Putamen (tissue), 1 donor: ENCODE measurements at regions not wholly inside any gene's neighbourhood (a gene's known extent, or its start where the extent isn't known, plus 50 kb on each side); places are given as distances from the start of the nearest gene placed in this dataset.
A peak's percentile ranks its signal among the peaks of the same experiment; 100 is the strongest.

Experiments used
- DNase-seq: peaks from one replicate; pipeline ENCODE4 v3.0.0-alpha.2; 2016; ENCODE audit warnings: low spot score

DNA sequence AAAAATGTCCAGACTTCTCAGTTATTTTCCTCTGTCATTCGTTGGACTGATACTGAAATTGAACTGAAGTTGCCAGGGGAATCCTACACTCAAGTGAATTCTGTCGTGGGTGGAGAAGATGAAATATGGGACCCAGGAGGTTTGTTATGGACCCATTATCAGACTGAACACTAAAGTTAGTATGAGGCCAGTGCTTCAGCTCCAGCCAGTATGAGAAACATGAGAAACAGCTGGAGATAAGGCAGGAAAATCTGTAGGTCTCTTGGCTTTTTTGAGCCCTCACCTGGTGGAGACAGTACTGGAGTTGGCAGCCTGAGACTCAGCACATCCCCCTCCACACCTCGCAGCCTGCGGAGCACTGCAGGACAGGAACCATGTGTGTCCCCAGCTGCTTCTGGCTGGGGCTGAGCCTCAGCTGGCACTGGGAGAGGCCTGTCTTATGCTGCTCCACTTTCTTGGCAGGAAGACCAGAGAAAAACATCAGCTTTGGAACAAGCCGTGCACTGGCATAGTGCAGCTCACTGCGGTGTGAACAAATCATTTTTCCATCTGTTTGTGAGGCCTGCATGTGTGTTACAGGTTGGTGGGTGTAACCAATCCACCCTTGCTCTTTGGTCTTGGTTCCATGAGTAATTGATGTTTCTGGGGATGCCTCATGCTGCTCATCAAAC, 641.0 kb downstream of the FGF9 start:
- DNase-seq, result no peak

DNA sequence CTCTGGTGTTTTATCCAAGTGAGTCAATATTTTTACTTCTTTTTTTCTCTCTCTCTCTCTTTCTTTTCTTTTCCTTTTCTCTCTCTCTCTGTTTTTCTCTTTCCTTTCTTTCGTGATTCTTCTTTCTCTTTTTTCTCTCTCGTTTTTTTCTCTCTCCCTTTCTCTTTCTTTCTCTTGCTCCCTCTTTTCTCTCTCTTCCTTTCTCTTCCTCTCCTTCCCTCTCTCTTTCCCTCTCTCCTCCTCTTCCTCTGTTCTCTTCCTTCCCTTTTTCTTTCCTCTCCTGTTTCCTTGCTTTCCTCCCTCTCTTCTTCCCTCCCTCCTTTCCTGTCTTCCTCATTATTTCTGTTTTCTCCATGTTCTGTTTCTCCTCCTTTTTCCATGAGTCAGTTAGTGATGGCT, 641.5 kb downstream of the FGF9 start:
- no peak for DNase-seq

DNA sequence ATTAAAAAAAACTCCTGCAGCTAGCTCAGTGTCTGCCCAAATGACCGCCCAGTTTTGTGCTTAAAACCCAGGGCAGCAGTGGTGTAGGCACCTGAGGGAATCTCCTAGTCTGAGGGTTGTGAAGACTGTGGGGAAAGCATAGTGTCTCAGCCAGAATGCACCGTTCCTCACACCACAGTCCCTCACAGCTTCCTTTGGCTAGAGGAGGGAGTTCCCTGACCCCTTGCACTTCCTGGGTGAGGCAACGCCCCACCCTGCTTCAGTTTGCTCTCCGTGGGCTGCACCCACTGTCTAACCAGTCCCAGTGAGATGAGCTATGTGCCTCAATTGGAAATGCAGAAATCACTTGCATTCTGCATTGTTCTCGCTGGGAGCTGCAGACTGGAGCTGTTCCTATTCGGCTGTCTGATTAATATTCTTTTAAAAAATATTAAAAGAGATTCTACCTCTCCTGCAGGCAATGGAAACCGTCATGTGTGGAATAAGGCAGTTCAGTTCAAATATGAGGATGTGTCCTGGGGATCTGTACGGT, 645.7 kb downstream of the FGF9 start:
- DNase-seq, result peak; percentile 16

DNA sequence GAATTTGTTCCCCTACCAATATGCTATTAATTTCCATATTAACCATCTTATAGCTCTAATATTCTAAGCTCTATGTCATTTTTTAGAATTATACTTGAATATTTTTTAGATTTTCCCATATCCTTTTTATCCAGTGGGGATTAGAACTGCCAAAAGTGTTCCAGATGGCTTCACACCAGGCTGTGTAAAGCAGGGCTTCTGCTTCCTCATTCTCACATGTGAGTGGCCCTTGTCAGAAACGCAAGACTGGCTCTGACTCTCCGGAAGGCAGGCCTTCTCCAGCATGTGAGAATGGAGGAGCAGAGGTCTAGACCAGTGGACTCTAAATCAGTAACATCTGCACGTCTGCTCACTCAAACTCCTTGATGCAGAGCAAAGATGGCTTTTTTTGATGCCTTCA, 650.1 kb downstream of the FGF9 start:
- DNase-seq, result no peak

DNA sequence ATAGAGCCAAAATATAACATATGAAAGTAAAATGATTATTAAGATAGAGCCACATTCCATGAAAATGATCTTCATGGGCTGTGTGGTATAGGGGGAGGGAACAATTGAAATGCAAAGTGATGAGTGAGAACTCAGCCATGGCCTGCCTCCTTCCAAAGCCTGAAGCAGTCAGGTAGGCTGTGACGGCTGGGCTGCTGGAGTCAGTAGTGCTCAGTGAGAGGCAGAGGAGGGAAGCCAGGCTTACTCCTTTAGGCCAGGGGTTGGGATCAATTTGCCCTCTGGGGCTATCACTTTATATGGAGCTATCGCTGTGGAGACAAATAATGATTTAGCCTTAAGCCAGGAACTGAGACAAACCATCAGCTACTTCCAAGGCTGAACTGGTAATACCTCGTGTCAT, 654.9 kb downstream of the FGF9 start:
- DNase-seq, result no peak

DNA sequence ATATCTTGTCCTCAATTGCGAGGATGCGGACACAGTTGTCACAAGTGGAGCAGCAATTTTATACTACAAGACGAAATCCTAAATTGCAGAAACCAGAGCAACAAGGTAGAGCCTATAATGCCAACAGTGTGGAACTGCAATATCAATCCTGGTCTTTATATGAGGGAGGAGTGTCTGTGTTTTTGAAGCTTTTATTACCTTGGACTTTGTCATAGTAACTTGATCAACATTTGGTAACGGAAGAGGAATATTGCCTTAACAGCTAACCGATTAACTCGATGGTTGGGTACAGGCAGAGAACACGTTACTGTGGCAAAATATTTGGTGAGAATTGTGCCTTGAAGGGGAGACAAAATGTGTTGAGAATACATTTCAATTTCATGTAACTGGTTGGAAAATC, 661.5 kb downstream of the FGF9 start:
- DNase-seq, result no peak

DNA sequence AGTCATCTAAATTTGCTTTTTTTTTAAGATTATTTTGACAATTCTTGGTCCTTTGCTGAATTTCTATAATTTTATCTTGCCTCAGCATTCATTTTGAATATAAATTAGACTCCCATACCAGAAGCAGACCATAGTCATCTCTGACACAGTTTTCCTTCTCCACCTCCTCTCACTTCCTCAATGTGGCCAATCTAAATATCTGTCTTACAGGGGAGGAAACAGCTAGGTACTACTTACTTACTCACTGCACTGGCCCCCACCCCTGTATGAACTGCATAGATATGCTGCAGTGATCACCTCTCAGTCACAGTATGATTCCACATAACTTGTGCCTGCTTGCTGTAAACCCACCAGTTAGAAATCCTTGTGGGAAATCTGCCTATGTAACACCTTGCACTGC, 665.6 kb downstream of the FGF9 start:
- no peak for DNase-seq

DNA sequence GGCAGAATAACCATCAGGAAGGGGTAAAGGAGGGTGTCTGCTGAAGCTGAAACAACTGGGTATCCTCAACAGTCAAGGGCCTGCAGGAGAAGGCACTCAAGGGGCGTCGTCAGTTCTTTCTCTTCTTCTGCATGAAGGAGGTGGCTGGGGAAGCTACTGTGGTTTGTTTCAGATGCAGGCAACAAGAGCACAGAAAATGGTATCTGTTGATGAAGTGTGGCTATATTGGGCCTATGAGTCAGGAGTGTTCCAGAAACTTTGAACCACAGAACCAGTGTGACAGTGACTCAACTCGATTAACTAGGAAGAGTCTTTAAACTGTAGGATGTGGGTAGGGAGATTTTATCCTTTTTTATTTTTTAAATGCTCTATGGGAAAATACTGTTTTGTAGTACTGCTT, 686.3 kb downstream of the FGF9 start:
- no peak for DNase-seq

DNA sequence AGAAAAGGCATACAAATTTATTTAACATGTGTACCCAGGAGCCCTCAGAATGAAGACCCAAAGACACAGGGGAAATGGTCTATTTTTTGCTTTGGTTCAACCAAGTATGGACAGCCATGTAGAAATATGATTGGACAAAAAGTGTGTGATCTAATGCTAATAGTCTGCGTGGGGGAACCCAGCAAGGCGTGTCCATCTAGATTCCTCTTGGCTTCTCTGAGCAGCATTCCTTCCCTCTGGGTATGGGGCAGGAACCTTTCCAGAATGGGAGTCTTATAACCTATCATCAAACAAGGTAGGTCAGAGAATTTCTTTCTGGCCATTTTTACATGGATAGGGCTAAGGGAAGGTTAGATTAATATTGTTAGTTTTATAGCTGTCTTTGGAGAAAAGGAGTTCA, 698.2 kb downstream of the FGF9 start:
- no peak for DNase-seq

DNA sequence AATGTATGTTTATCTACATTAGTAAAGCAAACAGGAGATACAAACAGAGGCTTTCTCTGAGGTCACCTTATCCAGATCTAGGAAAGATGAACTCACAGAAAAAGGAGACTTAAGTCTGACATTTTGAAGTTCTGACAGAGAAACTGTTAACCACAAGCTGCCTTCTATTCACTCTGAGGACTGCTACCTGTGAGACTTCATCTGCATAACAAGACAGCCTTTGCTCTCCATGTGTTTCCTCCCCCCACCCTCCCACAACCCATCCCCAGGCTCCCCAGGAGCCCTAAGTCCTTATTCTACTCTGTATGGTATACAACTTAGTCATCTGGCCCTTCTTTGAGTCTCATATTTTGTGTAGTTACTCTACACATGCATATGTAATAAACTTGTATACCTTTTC, 699.0 kb downstream of the FGF9 start:
- DNase-seq, result no peak

DNA sequence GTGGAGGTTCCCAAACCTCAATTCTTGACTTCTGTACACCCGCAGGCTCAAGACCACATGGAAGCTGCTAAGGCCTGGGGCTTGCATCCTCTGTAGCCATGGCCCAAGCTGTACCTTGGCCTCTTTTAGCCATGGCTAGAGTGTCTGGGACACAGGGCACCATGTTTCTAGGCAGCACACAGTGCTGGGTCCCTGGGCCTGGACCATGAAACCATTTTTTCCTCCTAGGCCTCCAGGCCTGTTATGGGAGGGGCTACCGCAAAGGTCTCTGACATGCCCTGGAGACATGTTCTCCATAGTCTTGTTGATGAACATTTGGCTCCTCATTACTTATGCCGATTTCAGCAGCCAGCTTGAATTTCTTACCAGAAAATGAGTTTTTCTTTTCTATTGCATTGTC, 701.4 kb downstream of the FGF9 start:
- DNase-seq, result no peak

DNA sequence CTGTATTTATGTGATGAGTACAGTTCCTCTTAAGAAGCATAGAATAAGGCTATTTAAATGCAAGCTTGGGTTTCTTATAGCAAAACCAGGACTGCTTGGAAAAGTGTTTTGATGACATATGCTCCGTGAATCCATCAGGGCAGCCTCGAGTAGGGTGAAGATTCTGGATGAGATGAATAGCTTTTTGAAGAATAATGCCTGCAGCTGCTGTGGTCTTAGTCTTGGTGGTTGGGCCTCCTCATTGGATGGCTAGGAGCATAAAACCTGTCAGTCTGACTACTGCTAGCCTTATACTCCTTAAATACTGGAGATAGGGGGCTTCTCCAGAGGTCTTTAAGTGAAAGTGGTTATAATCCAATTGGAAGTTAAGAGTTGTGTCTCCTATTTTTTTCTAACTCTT, 704.3 kb downstream of the FGF9 start:
- no peak for DNase-seq

DNA sequence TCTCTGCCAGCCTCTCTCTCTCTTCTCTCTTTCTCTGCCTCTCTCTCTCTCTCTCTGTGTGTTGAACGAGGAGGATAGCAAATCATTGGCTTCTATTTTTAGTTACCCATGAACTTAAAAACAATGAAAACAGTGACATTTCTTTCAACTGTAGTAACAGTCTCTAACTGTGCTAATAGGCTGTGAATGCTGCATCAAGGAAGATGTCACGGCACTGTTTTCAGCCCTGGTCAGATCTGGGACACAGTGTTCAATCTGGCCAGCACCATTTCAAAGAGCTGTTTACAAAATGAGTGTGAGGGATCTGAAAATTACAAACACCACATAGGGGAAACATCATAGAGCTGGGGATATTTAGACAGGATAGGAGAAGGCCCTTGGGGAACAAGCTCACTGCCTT, 717.0 kb downstream of the FGF9 start:
- DNase-seq, result no peak

DNA sequence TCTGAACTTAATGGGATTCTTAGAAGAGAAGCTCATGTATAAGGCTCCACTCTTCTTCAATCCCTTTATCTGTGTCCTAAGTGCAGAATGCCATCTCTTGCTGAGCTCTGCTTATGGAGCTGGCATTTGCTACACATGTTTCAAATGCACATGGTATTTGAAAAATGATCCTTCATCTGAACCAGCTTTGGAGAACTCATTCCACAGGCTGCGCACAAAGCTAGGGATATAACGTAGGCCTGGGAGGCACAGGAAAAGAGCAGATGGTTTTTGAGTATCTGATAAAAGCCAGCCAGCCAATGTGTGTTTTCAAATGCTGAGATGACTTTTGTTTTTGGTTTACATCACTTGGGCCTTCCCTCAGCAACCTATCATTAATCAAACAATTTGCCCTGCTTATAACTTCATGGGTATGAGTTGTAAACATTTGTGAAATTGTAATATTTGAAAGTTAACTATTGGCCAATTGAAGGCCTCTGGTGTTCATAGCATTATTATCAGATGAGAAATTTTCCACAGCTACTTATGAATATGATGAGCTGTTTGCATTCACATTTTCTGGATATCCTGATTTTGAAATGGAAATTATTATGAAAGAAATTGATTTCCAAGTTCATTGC, 729.0 kb downstream of the FGF9 start:
- DNase-seq, result no peak

DNA sequence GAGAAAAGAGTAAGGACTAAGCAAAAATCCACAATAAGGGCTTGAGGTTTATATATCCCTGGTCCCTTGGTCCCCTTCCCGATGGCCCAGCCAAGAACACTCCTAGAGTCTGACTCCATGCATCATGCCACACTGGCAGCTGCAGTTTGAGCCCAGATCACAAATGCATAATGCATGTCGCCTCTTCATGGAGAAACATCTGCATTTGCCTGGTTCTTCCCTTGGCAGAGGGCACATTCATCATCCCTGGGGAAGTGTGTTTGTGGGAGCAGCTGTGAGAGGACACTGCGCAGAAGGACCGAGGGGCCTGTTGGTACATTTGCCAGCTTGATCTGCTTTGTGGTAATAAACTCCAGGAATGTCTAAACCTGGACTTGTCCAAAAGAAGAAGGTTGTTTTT, 731.8 kb downstream of the FGF9 start:
- DNase-seq, result no peak

DNA sequence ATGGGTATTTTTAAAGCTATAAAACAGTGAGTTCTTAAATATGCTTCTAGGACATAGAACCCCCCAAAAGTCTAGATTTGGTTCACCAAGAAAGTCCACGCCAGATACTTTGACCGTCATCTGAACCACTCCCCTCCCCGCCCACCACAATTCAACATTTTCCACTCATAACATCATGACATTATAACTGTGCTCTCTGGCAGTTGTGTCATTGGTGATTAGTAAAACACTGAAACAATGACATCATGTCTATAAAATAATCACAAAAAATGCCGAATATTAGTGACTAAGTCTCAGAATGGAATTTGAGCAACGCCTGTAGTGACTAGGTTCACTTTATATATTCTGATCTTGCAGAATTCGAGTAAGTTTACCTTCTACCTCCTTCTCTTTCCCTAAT, 732.3 kb downstream of the FGF9 start:
- DNase-seq, result no peak

DNA sequence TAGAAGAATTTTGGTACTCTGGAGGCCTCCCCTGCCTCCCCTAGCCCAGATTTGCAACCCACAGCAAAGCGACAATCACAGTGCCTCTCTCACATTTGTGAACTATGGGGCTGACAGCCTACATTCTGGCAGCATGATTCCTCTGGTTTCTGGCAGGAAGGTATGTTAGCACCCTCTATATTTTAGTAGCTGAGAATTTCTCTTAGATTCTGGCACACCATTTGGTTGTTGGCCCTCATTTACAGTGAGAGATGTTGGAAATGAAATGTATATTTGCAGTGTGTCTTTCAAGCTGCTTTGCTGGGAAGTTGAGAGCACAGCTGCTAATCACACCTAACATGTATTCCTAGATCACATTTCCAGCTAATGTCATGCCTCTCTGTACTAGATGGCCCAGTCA, 735.0 kb downstream of the FGF9 start:
- DNase-seq, result no peak

DNA sequence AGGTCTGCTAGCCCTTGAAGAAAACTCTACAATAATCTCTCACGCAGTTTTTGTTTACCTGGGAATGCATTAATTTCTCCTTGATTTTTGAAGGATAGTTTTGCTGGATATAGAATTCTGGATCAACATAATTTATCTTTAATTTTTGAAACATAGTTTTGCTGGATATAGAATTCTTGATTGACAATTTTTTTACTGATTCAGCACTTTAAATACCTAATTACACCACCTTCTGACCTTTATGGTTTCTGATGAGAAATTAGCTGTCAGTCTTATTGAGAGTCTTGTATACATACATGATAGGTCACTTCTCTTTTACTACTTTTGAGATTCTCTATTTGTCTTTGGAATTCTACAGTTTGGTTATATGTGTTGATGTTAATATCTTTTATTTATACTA, 741.6 kb downstream of the FGF9 start:
- DNase-seq, result no peak

DNA sequence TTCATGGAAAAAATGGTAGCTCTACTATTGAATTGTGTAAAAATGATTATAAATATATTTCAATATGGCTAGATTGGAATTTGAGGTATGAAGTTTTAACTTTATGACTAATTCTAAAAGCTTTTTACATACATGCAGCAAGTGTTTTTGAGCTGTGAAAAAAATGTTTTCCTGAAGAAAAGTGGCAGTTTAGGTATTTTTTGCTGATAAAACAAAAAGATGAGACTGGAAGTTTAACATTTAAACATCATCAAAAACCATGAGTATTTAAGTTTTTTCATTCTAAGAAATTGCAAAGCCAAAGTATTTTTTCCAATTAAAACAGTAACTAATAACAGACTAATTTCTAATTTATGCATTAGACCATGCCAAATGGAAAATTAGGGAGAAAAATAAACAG, 751.1 kb downstream of the FGF9 start:
- no peak for DNase-seq

DNA sequence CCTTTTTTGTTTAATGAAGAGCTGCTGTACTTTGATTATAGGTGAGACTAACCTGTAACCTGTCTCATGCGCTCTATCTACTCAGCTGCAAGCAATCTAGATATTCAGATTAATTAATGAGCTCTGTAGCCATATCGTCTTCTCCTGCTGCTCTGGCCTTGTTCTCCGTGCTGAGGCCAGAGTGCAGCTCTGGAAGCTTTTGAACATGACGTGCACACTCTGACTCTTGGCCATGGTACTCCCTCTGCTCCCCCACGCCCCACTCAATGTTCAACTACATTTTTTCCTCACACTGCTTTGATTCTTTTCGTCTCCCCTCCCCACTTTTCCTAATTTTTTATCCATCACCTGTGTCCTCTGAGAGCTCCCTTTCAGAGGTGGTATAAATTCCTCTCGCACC, 751.8 kb downstream of the FGF9 start:
- no peak for DNase-seq

DNA sequence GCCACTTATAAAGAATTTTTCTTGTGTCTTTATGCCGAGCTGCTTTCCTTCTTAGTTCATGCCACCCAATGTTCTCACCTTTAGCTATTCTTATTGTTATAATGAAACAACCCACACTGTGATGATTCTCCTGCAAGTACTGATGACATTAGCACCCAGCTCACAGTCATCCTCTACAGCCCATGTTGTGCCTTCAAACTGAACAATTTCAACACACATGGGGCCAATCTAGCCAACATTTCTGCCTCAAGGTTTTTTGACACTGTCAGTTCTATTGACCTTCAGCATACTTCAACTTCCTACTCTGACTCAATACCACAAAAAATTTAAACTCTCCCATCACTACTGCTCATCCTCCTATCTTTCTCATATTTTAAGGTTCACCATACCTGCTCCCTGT, 752.4 kb downstream of the FGF9 start:
- DNase-seq, result no peak

DNA sequence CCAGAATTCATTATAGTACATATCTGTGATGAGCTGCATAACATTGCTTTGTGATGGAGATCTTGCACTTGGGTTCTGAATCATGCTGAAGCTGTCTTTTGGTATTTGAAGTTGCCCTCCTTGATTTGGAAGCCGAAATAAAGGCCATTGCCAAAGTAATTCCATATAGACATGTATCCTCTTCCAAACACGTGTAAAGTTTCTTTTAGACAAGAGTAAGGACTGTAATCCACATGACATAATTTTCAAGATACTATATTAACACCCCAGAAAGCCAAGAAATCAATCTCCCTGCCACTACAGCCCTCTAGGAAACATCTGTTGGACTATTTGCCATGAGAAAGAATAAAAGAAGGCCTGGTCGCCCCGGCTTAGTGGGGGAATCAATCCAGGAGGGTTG, 754.2 kb downstream of the FGF9 start:
- no peak for DNase-seq

DNA sequence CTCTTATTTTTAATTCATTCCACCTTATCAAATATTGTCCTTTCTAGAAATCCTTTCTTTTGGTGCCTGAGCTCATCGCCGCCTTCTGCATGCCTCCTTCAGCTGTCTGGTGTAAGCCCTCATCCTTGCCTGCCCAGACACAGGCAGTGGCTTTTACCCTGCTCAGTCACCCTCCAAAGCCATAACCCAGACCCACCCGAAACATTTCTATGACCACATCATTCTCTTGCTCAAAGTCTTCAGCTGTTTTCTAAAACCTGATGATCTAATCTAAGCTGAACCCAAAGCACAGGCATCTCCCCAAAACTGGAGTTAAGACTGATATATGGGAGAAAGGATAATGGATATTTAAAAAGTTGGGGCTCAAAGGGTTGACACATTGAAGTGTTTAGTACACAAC, 753.7 kb upstream of the SGCG start:
- DNase-seq, result no peak

DNA sequence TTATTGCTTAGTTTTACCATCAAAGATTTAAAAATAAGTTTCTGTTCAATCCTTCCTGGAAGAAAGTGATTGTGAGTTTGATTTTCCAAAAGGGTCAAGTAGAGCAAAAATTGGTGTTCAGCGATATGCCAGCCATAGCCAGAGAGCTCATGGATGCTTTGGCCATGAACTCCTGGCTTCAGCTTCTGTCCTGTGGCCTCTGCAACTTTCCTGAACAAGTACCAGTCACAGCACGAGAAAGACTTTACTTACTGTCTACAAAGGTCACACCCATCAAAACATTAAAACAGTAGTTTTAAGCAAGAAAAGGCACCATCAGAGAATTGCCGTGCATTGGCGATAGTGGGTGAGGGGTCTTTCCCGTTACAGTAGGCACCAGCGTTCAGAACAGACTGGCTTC, 753.0 kb upstream of the SGCG start:
- DNase-seq, result no peak
